ENCODE measurements at regions not wholly inside any gene's neighbourhood (a gene's known extent, or its start where the extent isn't known, plus 50 kb on each side); places are given as distances from the start of the nearest gene placed in this dataset.

DNA sequence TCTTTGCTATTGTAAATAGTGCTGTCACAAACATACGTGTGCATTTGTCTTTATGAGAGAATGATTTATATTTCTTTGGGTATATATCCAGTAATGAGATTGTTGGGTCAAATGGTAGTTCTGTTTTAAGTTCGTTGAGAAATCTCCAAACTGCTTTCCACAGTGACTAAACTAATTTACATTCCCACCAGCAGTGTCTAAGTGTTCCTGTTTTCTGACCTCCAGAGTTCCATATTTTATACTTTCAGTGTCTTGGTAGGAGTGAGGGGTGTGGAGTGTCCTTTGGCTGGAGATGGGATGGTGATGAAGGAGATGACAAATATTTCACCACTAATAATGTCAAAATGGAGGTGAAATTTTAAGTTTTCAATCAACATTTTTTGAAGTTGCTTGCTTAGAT, 86.4 kb downstream of the DACT1 start:
- TF ChIP-seq CTCF (IDR thresholded peaks at IDR 0.05) (no peak), EZH2 (IDR thresholded peaks at IDR 0.05) (no peak), EZH2phosphoT487 (IDR thresholded peaks at IDR 0.05) (no peak)

Measured in neural progenitor cell (in vitro differentiated cells).